ENCODE measurements at regions not wholly inside any gene's neighbourhood (a gene's known extent, or its start where the extent isn't known, plus 50 kb on each side); places are given as distances from the start of the nearest gene placed in this dataset.
"Not testable (repeated sequence)": the region's sequence is repeated elsewhere in the genome, so short reads cannot be mapped to it uniquely, and the experiment has no call there.

DNA sequence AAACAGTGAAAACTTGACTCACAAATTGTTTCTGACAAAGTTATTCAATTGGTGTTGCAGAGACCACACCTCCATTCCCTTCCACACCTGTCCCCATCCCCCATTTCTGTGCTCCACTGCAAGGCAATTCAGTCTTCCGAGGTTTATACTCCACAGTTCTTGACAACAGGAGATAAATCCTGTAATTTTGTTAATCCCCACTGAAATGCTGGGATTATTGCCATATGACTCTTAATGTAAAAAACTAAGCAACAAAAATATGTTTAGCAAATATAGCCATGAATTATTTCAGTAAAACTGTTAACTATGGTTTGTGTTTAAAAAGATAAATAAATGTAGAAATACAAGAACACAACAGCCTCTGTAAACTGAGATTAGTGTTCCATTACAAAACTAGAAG lies 170.1 kb upstream of the SEMA3D start:
- TF ChIP-seq, protein P1, sequence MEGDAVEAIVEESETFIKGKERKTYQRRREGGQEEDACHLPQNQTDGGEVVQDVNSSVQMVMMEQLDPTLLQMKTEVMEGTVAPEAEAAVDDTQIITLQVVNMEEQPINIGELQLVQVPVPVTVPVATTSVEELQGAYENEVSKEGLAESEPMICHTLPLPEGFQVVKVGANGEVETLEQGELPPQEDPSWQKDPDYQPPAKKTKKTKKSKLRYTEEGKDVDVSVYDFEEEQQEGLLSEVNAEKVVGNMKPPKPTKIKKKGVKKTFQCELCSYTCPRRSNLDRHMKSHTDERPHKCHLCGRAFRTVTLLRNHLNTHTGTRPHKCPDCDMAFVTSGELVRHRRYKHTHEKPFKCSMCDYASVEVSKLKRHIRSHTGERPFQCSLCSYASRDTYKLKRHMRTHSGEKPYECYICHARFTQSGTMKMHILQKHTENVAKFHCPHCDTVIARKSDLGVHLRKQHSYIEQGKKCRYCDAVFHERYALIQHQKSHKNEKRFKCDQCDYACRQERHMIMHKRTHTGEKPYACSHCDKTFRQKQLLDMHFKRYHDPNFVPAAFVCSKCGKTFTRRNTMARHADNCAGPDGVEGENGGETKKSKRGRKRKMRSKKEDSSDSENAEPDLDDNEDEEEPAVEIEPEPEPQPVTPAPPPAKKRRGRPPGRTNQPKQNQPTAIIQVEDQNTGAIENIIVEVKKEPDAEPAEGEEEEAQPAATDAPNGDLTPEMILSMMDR (IDR thresholded peaks at IDR 0.05; ENCODE audit: low read length, missing control alignments) = no peak
- no peak overlapping the region for H3K4me3 ChIP-seq (replicated peaks; ENCODE audit: low read depth, low read length)
- no peak for DNase-seq (ENCODE audit: low read depth)

DNA sequence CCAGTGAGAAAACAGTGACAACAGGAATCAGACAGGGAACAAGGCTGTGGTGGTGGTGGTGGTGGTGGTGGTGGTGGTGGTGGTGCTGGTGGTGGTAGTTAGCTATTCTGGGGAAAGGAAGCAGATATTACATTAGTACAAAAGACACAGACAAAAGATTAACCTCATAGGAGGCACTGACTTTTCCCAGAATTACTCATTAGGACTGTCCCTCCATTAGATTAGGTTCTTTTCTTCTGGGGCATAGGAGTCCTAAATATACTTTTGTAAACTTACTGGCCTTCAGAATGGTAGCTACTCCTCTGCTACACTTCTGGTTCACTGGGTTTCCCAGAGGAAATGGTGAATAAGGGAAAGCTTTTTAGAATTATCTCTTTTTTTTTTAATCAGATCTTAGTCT lies 156.6 kb upstream of the SEMA3D start:
- no peak overlapping the region for H3K4me3 ChIP-seq (replicated peaks; ENCODE audit: low read depth, low read length)
- DNase-seq (ENCODE audit: low read depth) = no peak
- TF ChIP-seq, protein P1 (IDR thresholded peaks at IDR 0.05; ENCODE audit: low read length, missing control alignments) = no peak

DNA sequence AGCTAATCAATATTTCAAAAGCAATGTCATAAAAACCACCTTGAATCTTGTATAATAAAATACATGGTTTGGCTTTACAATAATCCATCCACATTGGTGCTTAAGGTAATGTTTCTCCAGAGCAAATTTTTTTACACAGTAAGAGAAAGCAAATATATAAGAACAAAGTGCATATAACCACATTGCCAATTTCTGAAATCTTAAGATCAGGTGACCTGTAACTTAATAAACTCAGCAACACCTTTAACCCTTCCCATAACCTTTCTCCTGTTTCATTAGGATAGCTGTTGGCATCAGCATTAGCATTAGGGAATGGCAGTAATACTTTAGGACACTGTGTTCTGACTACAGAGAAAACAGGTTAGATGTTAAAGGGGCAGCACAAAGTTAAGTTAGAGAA lies 155.9 kb upstream of the SEMA3D start:
- DNase-seq (ENCODE audit: low read depth) = no peak
- TF ChIP-seq, protein P1 (IDR thresholded peaks at IDR 0.05; ENCODE audit: low read length, missing control alignments) = no peak
- H3K4me3 ChIP-seq (replicated peaks; ENCODE audit: low read depth, low read length) = no peak overlapping the region

DNA sequence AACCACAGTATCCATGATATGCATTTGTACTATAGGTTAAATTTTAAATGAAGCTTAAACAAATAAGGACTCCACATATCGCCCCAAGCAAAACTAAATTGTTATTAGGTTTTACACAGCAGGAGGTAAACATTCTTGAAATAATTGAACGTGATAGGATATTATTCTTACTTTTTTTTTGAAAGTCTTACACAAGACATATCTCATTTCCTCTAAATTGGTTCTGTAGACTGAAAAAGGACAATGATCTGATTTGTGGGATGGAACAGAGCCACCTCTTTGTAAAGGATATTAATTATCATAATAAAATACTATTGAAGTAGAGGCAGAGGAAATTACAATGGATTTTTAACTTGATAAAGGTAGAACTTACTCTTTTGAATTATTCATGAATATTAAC lies 155.1 kb upstream of the SEMA3D start:
- DNase-seq (ENCODE audit: low read depth) = no peak
- H3K4me3 ChIP-seq (replicated peaks; ENCODE audit: low read depth, low read length) = no peak overlapping the region
- TF ChIP-seq, protein P1 (IDR thresholded peaks at IDR 0.05; ENCODE audit: low read length, missing control alignments) = no peak

DNA sequence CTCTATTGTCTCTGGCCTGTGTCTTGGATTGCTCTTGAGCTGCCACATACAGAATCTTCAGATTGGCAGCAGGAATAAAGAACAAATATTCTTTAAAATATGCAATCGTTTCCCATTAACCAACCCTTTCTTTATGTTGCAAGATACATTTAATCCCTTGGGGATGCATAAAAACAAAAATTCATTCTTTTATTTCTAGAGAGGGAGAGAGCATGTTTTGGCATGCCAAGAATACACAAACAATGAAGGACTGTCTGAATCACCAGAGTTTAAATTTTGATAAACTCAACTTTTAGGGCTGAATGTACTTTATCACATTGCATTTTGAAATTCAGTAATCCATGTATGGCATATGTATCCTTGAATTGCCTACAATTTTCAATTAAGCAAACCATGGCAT lies 154.3 kb upstream of the SEMA3D start:
- peak; percentile 9 for DNase-seq (ENCODE audit: low read depth)
- TF ChIP-seq, protein P1 (IDR thresholded peaks at IDR 0.05; ENCODE audit: low read length, missing control alignments) = no peak
- no peak overlapping the region for H3K4me3 ChIP-seq (replicated peaks; ENCODE audit: low read depth, low read length)

DNA sequence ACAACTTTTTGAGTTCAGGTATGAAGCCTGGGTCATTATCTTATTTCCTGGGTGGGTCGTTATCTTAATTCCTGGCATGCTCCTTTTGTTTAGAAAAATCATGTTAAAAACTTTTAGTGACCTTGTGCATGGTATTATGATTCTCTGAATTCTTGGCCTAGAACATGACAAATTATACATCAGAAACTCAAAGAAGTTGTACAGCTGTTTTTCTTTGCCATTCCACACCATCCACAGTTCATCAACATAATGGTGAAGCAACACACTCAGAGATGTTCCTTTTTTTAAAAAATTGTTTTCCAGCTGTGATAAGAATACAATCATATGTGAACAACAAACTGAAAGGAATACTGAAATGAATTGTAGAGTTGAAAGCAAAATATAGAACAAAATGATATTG lies 149.2 kb upstream of the SEMA3D start:
- TF ChIP-seq, protein P1 (IDR thresholded peaks at IDR 0.05; ENCODE audit: low read length, missing control alignments) = no peak
- H3K4me3 ChIP-seq (replicated peaks; ENCODE audit: low read depth, low read length) = no peak overlapping the region
- DNase-seq (ENCODE audit: low read depth) = no peak

DNA sequence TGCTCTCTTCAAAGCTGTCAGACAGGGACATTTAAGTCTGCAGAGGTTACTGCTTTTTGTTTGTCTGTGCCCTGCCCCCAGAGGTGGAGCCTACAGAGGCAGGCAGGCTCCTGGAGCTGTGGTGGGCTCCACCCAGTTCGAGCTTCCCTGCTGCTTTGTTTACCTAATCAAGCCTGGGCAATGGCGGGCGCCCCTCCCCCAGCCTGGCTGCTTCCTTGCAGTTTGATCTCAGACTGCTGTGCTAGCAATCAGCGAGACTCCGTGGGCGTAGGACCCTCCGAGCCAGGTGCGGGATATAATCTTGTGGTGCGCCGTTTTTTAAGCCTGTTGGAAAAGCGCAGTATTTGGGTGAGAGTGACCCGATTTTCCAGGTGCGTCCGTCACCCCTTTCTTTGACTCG lies 148.3 kb upstream of the SEMA3D start:
- DNase-seq (ENCODE audit: low read depth) = not testable (repeated sequence)

More for the DNA sequence above, 148.3 kb upstream of the SEMA3D start:
- H3K4me3 ChIP-seq (replicated peaks; ENCODE audit: low read depth, low read length) = not testable (repeated sequence)
